DND-41 (cell line): ENCODE measurements at regions not wholly inside any gene's neighbourhood (a gene's known extent, or its start where the extent isn't known, plus 50 kb on each side); places are given as distances from the start of the nearest gene placed in this dataset.

Experiments used
- ATAC-seq: fragments of 200-7000 bp; cut with Tn5 transposase; 3 replicates; pipeline ENCODE4 v1.9.1; 2021; ENCODE audit warnings: low read depth; ENCODE audit not compliant: insufficient read depth
- DNase-seq: peaks from one replicate; pipeline ENCODE4 v3.0.0-alpha.2; 2020
- H2AFZ ChIP-seq: 2 replicates; pipeline ENCODE4 v1.6.0; 2012; ENCODE audit warnings: low read depth, low read length
- H3K27ac ChIP-seq: 2 replicates; pipeline ENCODE4 v1.5.1; 2012; ENCODE audit warnings: low read length, inconsistent platforms
- H3K27me3 ChIP-seq: fragments of 200-600 bp; sonication (generic); 2 replicates; pipeline ENCODE4 v1.6.0; 2012; ENCODE audit warnings: low read length, mild to moderate bottlenecking, inconsistent platforms; ENCODE audit not compliant: insufficient read depth, poor library complexity
- H3K36me3 ChIP-seq: 2 replicates; pipeline ENCODE4 v1.5.1; 2012; ENCODE audit warnings: low read length, inconsistent platforms; ENCODE audit not compliant: insufficient read depth
- H3K4me1 ChIP-seq: 2 replicates; pipeline ENCODE4 v1.5.1; 2012; ENCODE audit warnings: mild to moderate bottlenecking, low read length; ENCODE audit not compliant: insufficient read depth
- H3K4me2 ChIP-seq: 2 replicates; pipeline ENCODE4 v1.6.0; 2012; ENCODE audit warnings: mild to moderate bottlenecking, moderate library complexity, low read length, inconsistent platforms; ENCODE audit not compliant: insufficient read depth
- H3K4me3 ChIP-seq, 2 experiments: fragments of 200-600 bp in 1 of 2; shearing (Covaris generic) in 1 of 2; 2 replicates each; pipeline ENCODE4 v1.5.1; 2012 to 2016; ENCODE audit warnings: inconsistent platforms in 2 of 2, low read length in 2 of 2, mild to moderate bottlenecking in 2 of 2, low read depth in 1 of 2, moderate library complexity in 1 of 2
- H3K79me2 ChIP-seq: 2 replicates; pipeline ENCODE4 v1.6.0; 2012; ENCODE audit warnings: low read length, inconsistent platforms; ENCODE audit not compliant: insufficient read depth
- H3K9ac ChIP-seq: 2 replicates; pipeline ENCODE4 v1.6.0; 2012; ENCODE audit warnings: low read depth, mild to moderate bottlenecking, inconsistent platforms, low read length, moderate library complexity
- H3K9me3 ChIP-seq: 2 replicates; pipeline ENCODE4 v1.5.1; 2012; ENCODE audit warnings: low read length, moderate library complexity, mild to moderate bottlenecking, inconsistent platforms; ENCODE audit not compliant: insufficient read depth, severe bottlenecking
- H4K20me1 ChIP-seq: 2 replicates; pipeline ENCODE4 v1.6.0; 2012; ENCODE audit warnings: low read length; ENCODE audit not compliant: insufficient read depth
- CTCF ChIP-seq: IDR thresholded peaks from 2 replicates; pipeline ENCODE4 v1.5.1; 2012; ENCODE audit warnings: borderline replicate concordance, low read length, moderate library complexity, mild to moderate bottlenecking; ENCODE audit not compliant: poor library complexity, severe bottlenecking; ENCODE audit errors: extremely low read depth
- EZH2 ChIP-seq: IDR thresholded peaks from 3 replicates; pipeline ENCODE4 v1.6.1; 2012; ENCODE audit warnings: borderline replicate concordance, low read depth, mild to moderate bottlenecking, moderate library complexity, low read length, inconsistent platforms; ENCODE audit not compliant: severe bottlenecking

GRCh38 chr6:81575442-81575841 is 177.0 kb downstream of the TENT5A start:
- DNase-seq (no peak), ATAC-seq (no peak)
- TF ChIP-seq CTCF (no peak), EZH2 (no peak)

GRCh38 chr6:81572020-81572419 is 180.5 kb downstream of the TENT5A start:
- H3K27me3 ChIP-seq, result no peaks in the 10 kb centered on the region
- no peak overlapping the region for H2AFZ ChIP-seq
- no peaks in the 10 kb centered on the region for H3K36me3 ChIP-seq
- no peaks in the 10 kb centered on the region for H3K79me2 ChIP-seq
- no peak overlapping the region for H3K9ac ChIP-seq
- peaks cover 10% of the 10 kb centered on the region for H3K4me1 ChIP-seq
- TF ChIP-seq EZH2, result no peak
- no peak for TF ChIP-seq CTCF
- H3K4me2 ChIP-seq, result no peak overlapping the region
- no peak overlapping the region for H3K27ac ChIP-seq
- H3K9me3 ChIP-seq, result no peaks in the 10 kb centered on the region
- H4K20me1 ChIP-seq, result no peaks in the 10 kb centered on the region
- DNase-seq (no peak), ATAC-seq (no peak)
- H3K4me3 ChIP-seq, result no peak overlapping the region

More at GRCh38 chr6:81575442-81575841, 177.0 kb downstream of the TENT5A start:
- Histone ChIP-seq H2AFZ (no peak overlapping the region), H4K20me1 (no peaks in the 10 kb centered on the region), H3K4me2 (no peak overlapping the region), H3K27ac (no peak overlapping the region), H3K9me3 (no peaks in the 10 kb centered on the region), H3K4me1 (no peaks in the 10 kb centered on the region), H3K36me3 (no peaks in the 10 kb centered on the region), H3K27me3 (no peaks in the 10 kb centered on the region), H3K9ac (no peak overlapping the region), H3K79me2 (no peaks in the 10 kb centered on the region), H3K4me3 (no peak overlapping the region)

GRCh38 chr6:81570681-81571080 is 181.8 kb downstream of the TENT5A start:
- TF ChIP-seq CTCF, result no peak
- no peak for TF ChIP-seq EZH2
- H3K4me1 ChIP-seq, result peaks cover 10% of the 10 kb centered on the region
- no peak overlapping the region for H3K9ac ChIP-seq
- H2AFZ ChIP-seq, result no peak overlapping the region
- no peaks in the 10 kb centered on the region for H4K20me1 ChIP-seq
- no peak overlapping the region for H3K4me2 ChIP-seq
- ATAC-seq (no peak), DNase-seq (no peak)
- no peaks in the 10 kb centered on the region for H3K79me2 ChIP-seq
- no peak overlapping the region for H3K4me3 ChIP-seq
- H3K27me3 ChIP-seq, result no peaks in the 10 kb centered on the region
- no peaks in the 10 kb centered on the region for H3K9me3 ChIP-seq
- no peaks in the 10 kb centered on the region for H3K36me3 ChIP-seq
- no peak overlapping the region for H3K27ac ChIP-seq

GRCh38 chr6:81568973-81569372 is 183.5 kb downstream of the TENT5A start:
- Histone ChIP-seq H3K9ac (no peak overlapping the region), H4K20me1 (no peaks in the 10 kb centered on the region), H3K4me1 (peaks cover 10% of the 10 kb centered on the region), H3K4me2 (no peak overlapping the region), H3K27me3 (no peaks in the 10 kb centered on the region), H3K4me3 (no peak overlapping the region), H3K79me2 (no peaks in the 10 kb centered on the region), H2AFZ (no peak overlapping the region), H3K36me3 (no peaks in the 10 kb centered on the region), H3K27ac (no peak overlapping the region), H3K9me3 (no peaks in the 10 kb centered on the region)
- peak; percentile 8 for DNase-seq
- TF ChIP-seq EZH2 (no peak), CTCF (no peak)
- peak; percentile 91 for ATAC-seq
